OCI-LY3 (cell line): ENCODE measurements at regions not wholly inside any gene's neighbourhood (a gene's known extent, or its start where the extent isn't known, plus 50 kb on each side); places are given as distances from the start of the nearest gene placed in this dataset.
"Not testable (repeated sequence)": the region's sequence is repeated elsewhere in the genome, so short reads cannot be mapped to it uniquely, and the experiment has no call there.

ENCODE experiments used
- H2AFZ ChIP-seq: fragments of 200-600, 300-600 bp; shearing (Covaris generic); 2 replicates; pipeline ENCODE4 v1.6.0; 2014; ENCODE audit warnings: antibody characterized with exemption, low read depth, low read length
- H3K27ac ChIP-seq: fragments of 200-600, 300-600 bp; sonication (generic); 2 replicates; pipeline ENCODE4 v1.5.1; 2014; ENCODE audit warnings: mild to moderate bottlenecking, low read length, moderate library complexity, mixed read lengths
- H3K27me3 ChIP-seq: fragments of 200-600, 300-600 bp; sonication (generic); 2 replicates; pipeline ENCODE4 v1.6.1; 2014; ENCODE audit warnings: low read depth, low read length, mixed read lengths
- H3K36me3 ChIP-seq: fragments of 200-600, 300-600 bp; sonication (generic); replicated peaks from 2 replicates; pipeline ENCODE3; 2014; ENCODE audit warnings: low read depth, low read length, mixed read lengths
- H3K4me1 ChIP-seq: fragments of 300-600, 200-600 bp; sonication (generic); 2 replicates; pipeline ENCODE4 v1.6.1; 2014; ENCODE audit warnings: low read length, mixed read lengths
- H3K4me2 ChIP-seq: fragments of 200-600, 300-600 bp; sonication (generic); 2 replicates; pipeline ENCODE4 v1.6.1; 2014; ENCODE audit warnings: low read length, mixed read lengths
- H3K4me3 ChIP-seq: fragments of 300-600, 200-600 bp; sonication (generic); 2 replicates; pipeline ENCODE4 v1.5.1; 2014; ENCODE audit warnings: antibody characterized with exemption, mild to moderate bottlenecking, low read length, moderate library complexity
- H3K79me2 ChIP-seq: fragments of 300-600, 200-600 bp; shearing (Covaris generic); 2 replicates; pipeline ENCODE4 v1.6.1; 2014; ENCODE audit warnings: mild to moderate bottlenecking, low read length, mixed read lengths
- H3K9ac ChIP-seq: fragments of 300-600, 200-600 bp; shearing (Covaris generic); 2 replicates; pipeline ENCODE4 v1.6.0; 2014; ENCODE audit warnings: mild to moderate bottlenecking, low read length, moderate library complexity
- H3K9me3 ChIP-seq: fragments of 200-600, 300-600 bp; shearing (Covaris generic); 2 replicates; pipeline ENCODE4 v1.6.1; 2014; ENCODE audit warnings: low read length, mixed read lengths; ENCODE audit not compliant: insufficient read depth
- H4K20me1 ChIP-seq: fragments of 200-600, 300-600 bp; sonication (generic); 2 replicates; pipeline ENCODE4 v1.6.1; 2016; ENCODE audit warnings: low read length, mixed read lengths; ENCODE audit not compliant: insufficient read depth
- CTCF ChIP-seq: fragments of 200-600, 300-600 bp; sonication (generic); IDR thresholded peaks from 2 replicates; pipeline ENCODE4 v1.5.1; 2014; ENCODE audit warnings: antibody characterized with exemption, low read length, low read depth
- EZH2phosphoT487 ChIP-seq: fragments of 200-600 bp; shearing (Covaris generic); IDR thresholded peaks from 2 replicates; pipeline ENCODE4 v1.6.1; 2018; ENCODE audit warnings: antibody characterized with exemption, mixed run types, low read depth

GRCh38 chr16:47905771-47906170 is 250.0 kb downstream of the ABCC12 start:
- Histone ChIP-seq H3K9ac (no peak overlapping the region), H3K4me2 (no peak overlapping the region), H3K4me3 (no peak overlapping the region), H4K20me1 (no peaks in the 10 kb centered on the region), H3K27ac (no peak overlapping the region), H3K4me1 (no peaks in the 10 kb centered on the region), H3K27me3 (peaks cover 12% of the 10 kb centered on the region; the same call in 1 of the 2 replicates), H3K79me2 (no peaks in the 10 kb centered on the region), H3K9me3 (no peaks in the 10 kb centered on the region), H2AFZ (no peak overlapping the region), H3K36me3 (no peaks in the 10 kb centered on the region)
- TF ChIP-seq CTCF (no peak), EZH2phosphoT487 (no peak)

- H4K20me1 ChIP-seq = no peaks in the 10 kb centered on the region
- peaks cover 12% of the 10 kb centered on the region; the same call in 1 of the 2 replicates for H3K27me3 ChIP-seq
- no peaks in the 10 kb centered on the region for H3K4me1 ChIP-seq
- no peak overlapping the region for H3K9ac ChIP-seq
- H3K4me2 ChIP-seq = no peak overlapping the region
- H2AFZ ChIP-seq = no peak overlapping the region
- H3K36me3 ChIP-seq = no peaks in the 10 kb centered on the region
- TF ChIP-seq CTCF (no peak), EZH2phosphoT487 (no peak)
- H3K9me3 ChIP-seq = no peaks in the 10 kb centered on the region
- no peak overlapping the region for H3K4me3 ChIP-seq
- no peak overlapping the region for H3K27ac ChIP-seq
- H3K79me2 ChIP-seq = no peaks in the 10 kb centered on the region
Measured at GRCh38 chr16:47904691-47905090, 251.1 kb downstream of the ABCC12 start.

GRCh38 chr16:47903470-47903869 is 252.3 kb downstream of the ABCC12 start:
- H3K27me3 ChIP-seq = 0 out of 2 replicates have a peak, but pooled peaks cover 8% of the 10 kb centered on the region
- no peaks in the 10 kb centered on the region for H3K36me3 ChIP-seq
- no peak overlapping the region for H2AFZ ChIP-seq
- no peak overlapping the region for H3K4me2 ChIP-seq
- H3K9me3 ChIP-seq = no peaks in the 10 kb centered on the region
- TF ChIP-seq EZH2phosphoT487 = no peak
- TF ChIP-seq CTCF = no peak
- H4K20me1 ChIP-seq = no peaks in the 10 kb centered on the region
- no peaks in the 10 kb centered on the region for H3K79me2 ChIP-seq
- no peaks in the 10 kb centered on the region for H3K4me1 ChIP-seq
- H3K4me3 ChIP-seq = no peak overlapping the region
- H3K9ac ChIP-seq = no peak overlapping the region
- no peak overlapping the region for H3K27ac ChIP-seq

- H3K9ac ChIP-seq, H4K20me1 ChIP-seq, H2AFZ ChIP-seq, H3K36me3 ChIP-seq, H3K79me2 ChIP-seq, H3K27ac ChIP-seq, H3K4me2 ChIP-seq, H3K9me3 ChIP-seq, H3K4me1 ChIP-seq, H3K4me3 ChIP-seq: not testable (repeated sequence)
- peaks cover 13% of the 10 kb centered on the region; the same call in 1 of the 2 replicates for H3K27me3 ChIP-seq
Measured at GRCh38 chr16:47897105-47897504, 258.7 kb downstream of the ABCC12 start.

- no peak overlapping the region for H3K27ac ChIP-seq
- H2AFZ ChIP-seq = no peak overlapping the region
- no peak overlapping the region for H3K4me2 ChIP-seq
- TF ChIP-seq EZH2phosphoT487 = no peak
- no peak for TF ChIP-seq CTCF
- H3K79me2 ChIP-seq = no peaks in the 10 kb centered on the region
- H3K36me3 ChIP-seq = no peaks in the 10 kb centered on the region
- H3K4me3 ChIP-seq = no peak overlapping the region
- H3K27me3 ChIP-seq = peaks cover 18% of the 10 kb centered on the region
- H3K9ac ChIP-seq = no peak overlapping the region
- H3K9me3 ChIP-seq = no peaks in the 10 kb centered on the region
- no peaks in the 10 kb centered on the region for H4K20me1 ChIP-seq
- H3K4me1 ChIP-seq = no peaks in the 10 kb centered on the region
Measured at GRCh38 chr16:47895146-47895545, 260.6 kb downstream of the ABCC12 start.
